T-helper 2 cell (primary cell): ENCODE measurements at regions not wholly inside any gene's neighbourhood (a gene's known extent, or its start where the extent isn't known, plus 50 kb on each side); places are given as distances from the start of the nearest gene placed in this dataset.

Experiments
- DNase-seq, 5 experiments: peaks; one replicate each; pipeline versions ENCODE4 v3.0.0 to v3.0.0-alpha.2; 2012 to 2022

GRCh38 chr2:67712484-67712883, 315.4 kb downstream of the ETAA1 start:
- no peak for DNase-seq

GRCh38 chr2:67713376-67713775, 316.2 kb downstream of the ETAA1 start:
- DNase-seq = no peak

DNA sequence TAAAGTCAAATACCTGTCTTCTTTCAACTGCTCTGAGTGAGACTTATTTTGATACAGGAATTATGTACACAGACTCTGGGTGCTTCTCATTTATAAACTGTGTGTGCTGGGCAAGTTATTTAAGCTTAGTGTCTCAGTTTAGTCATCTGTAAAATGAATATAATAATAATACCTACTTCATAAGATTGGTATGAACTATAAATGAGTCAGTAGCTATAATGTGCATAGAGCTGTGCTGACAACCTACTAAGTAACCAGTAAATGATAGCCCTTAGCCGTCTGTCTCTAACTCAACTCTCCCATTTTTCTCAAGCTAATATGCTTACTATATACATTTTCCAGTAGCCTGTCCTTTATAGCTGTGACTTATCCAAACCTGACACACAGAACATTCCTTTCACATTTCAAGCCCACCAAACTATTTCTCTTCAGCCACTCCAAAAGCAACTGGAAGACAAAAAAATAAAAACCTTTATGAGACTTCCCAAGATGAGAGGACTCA, 319.8 kb downstream of the ETAA1 start:
- DNase-seq = no peak

GRCh38 chr2:67717692-67718091, 320.6 kb downstream of the ETAA1 start:
- no peak for DNase-seq

GRCh38 chr2:67719351-67719750, 322.2 kb downstream of the ETAA1 start:
- no peak for DNase-seq

- no peak for DNase-seq
Observed at GRCh38 chr2:67721516-67721915, 324.4 kb downstream of the ETAA1 start.

GRCh38 chr2:67724261-67724660, 327.1 kb downstream of the ETAA1 start:
- no peak for DNase-seq

- no peak for DNase-seq
Observed at GRCh38 chr2:67725731-67726130, 328.6 kb downstream of the ETAA1 start.

DNA sequence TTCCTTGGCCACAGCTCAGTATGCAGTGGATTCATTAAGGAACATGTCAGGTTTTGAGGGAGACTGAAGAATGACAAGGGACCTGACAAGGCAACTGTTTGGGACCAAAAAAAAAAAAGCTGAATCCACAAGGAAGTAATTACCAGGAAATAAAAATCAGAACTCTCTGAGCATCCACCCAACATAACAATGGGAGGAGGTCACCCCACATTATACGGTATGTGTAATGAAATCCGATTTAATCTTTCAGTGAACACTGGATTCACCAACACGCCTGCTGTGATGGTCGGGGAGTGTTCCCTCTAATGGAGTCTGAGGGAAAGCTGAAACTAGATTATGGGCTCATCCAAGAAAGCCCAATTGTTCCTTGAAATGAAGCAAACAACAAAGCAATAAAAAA, 329.3 kb downstream of the ETAA1 start:
- no peak for DNase-seq

- DNase-seq = no peak
Observed at GRCh38 chr2:67727131-67727530, 330.0 kb downstream of the ETAA1 start.

GRCh38 chr2:67727623-67728022, 330.5 kb downstream of the ETAA1 start:
- no peak for DNase-seq

DNA sequence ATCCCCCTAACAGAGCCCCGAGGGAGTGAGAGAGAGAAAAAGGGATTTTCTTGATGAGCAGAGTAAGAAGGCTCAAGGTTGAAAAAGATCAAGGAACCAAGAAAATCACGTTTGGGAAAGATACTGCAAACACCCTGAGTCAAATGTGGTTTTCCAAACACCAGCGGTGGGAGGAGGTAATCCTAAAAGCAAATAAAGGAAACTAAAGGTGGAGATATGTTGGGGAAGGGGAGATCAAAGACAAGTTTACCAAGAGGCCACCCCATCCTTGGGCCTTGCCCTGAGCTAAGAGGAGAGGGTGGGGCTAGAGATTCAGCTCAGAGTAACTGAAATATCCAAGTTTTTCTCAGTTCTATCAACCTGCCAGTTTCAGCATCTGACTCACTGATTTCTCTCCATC, 332.3 kb downstream of the ETAA1 start:
- no peak for DNase-seq

DNA sequence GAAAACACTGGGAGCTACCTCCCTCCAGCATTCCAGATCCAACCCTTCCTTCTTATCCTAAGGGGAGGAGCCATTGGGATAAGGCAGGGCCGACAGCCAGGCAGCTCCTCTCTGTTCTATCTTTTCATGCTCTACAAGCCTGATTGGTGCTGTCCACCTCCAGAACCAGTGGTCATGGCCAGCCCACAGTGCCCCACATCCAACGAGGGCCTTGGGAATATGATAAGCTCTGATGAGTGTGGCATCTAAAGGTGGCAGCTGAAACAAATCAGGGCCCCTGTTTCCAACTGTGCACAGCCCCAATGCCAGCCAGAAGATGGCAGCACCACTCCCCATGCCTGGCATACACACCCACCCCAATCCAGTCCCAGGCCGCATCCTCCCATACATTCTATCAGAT, 329.3 kb downstream of the C1D start:
- peak in 1 of 5 experiments; percentile 1 for DNase-seq

- no peak for DNase-seq
Observed at GRCh38 chr2:67752199-67752598, 310.6 kb downstream of the C1D start.

- DNase-seq = no peak
Observed at GRCh38 chr2:67752969-67753368, 309.8 kb downstream of the C1D start.

- DNase-seq = no peak
Observed at GRCh38 chr2:67755156-67755882, 307.5 kb downstream of the C1D start.

- DNase-seq = no peak
Observed at GRCh38 chr2:67760995-67761394, 301.8 kb downstream of the C1D start.

DNA sequence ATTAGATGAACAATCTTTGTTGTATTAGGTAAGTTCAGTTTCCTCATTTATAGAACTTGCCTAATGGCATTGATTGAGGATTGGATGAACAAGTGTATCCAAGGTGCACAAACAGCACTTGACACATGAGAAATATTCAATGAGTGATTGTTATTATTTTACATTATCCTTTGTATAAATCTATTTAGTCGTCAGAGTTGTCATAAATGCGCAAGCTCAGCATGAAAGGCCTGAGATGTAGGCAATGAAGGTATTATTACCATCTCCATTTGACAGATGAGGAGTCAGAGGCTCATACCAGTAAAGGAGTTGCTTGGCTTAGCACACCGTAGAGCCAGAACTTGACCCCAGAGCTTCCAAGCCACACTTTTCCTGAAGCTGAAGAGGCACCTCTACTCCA, 291.4 kb downstream of the C1D start:
- no peak for DNase-seq

GRCh38 chr2:67772216-67773170, 290.3 kb downstream of the C1D start:
- no peak for DNase-seq

DNA sequence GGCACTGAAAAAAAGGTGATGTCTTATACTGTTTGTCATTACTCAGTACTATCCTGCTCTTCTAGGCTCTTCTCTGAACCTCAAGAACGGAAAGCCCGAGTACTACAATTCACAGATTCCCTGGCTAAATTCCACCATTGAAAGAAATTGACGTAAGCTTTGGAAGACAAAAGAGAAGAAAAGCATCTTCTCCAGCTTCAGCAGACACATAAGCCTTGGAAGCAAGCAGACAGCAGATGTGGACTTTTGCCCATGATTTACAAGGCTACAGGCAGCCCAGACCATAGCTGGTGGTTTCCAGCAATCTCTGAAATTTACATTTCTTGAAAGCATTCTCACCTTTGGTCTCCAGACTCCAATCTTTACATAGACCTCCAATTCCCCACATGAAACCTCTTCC, 289.0 kb downstream of the C1D start:
- DNase-seq = no peak

DNA sequence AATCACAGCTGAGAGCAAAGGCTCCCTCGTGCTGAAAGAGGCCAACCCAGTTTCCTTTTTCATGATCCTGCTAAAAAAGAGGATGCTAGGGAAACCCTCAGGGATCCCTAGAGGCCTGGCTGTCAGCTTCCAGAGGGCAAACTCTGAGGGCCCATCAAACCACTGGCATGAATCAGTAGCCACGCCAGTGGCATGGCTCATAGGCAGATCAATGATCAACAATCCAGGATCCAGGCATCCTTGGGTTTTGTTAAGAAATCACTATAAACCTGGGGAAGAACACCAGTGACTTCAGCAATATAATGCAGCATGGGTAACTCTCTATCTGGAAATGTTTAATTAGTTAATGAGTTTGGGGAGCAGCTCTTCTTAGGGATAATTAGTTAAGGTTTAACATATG, 286.5 kb downstream of the C1D start:
- DNase-seq = no peak

DNA sequence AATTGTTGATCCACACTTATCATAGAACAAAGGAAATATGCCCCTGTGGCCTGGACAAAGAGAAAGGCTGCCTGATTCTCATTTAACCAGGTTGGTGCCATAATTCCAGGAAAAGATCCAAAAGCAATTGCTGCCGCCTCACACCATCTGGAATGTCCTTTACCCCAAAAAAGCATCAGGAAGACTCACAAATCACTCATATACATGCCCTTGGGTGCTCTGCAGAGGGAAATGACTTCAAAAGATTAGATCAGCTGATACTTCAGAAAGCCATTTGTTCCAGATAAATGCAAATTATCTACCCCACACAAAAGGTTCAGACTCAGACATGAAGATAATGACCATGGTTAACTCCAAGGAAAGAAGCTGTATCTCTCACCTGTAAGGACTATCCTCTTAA, 285.8 kb downstream of the C1D start:
- DNase-seq = no peak

DNA sequence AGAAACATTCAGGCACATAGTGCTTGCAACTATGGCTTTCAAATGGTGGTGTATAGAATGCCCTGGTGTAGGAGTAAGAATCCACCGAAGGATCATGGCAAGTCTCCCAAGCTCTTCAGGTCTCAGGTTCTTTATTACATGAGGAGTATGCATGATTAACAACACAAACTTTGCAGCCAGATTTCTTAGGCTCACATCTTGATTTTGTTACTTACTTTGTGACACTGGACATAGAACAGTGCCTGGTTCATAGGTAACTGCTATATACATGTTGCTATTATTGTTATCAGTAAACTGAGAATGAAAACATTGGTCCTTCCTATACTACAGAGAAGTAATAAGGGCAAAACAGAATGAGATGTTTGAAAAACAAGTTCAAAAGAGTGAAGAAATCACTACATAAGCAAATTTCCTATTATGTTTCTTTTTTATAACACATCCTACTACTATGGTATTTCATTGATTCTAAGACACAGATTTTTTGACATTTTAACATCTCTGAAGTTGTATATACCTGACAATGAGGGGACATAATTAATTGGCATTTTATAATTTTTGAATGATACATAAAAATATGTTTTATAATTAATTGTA, 284.9 kb downstream of the C1D start:
- no peak for DNase-seq
